ENCODE measurements at regions not wholly inside any gene's neighbourhood (a gene's known extent, or its start where the extent isn't known, plus 50 kb on each side); places are given as distances from the start of the nearest gene placed in this dataset.

DNA sequence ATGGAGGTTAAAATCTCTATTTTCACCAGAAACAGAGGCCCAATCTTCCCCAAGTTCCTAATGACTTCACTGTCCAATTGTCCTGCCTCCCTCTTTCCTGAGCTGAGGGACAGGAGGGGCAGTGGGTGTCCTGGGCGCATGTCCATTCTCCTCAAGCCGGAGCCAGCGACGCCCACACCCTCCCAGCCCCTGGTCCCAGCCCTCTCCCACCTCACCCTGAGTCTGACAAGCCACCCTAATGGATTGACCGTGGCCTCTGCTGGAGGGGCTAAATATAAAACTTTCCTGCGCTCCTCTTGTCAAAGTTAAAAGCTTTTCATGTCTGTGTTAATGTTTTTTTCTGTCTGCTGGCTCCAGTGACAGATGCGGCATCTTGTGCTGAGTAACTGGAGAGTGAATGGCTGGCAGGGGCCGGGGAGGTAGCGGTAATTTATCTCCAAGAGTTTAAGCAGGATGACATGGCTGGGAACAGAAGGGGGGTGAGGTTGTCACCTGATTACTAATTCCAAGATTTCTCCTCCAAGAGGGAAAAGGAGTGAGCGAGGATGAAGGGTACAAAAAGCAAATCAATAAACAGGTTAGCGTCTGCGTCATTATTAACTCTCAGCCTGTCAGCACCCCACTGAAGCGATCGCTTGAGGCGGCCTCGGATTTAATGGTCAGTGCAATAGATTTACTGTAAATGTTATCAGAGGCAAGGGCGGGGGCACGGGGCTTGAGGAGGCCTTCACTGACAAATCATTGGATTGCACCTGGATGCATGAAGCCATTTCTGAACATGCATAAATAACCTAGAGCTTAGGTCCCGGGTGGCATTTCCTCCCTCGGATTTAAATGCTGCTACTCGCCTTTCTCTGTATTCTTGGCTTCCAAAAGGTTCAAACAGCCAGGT is 118.1 kb upstream of the MAFB start:
- no peak for DNase-seq (ENCODE audit: low spot score)

DNA sequence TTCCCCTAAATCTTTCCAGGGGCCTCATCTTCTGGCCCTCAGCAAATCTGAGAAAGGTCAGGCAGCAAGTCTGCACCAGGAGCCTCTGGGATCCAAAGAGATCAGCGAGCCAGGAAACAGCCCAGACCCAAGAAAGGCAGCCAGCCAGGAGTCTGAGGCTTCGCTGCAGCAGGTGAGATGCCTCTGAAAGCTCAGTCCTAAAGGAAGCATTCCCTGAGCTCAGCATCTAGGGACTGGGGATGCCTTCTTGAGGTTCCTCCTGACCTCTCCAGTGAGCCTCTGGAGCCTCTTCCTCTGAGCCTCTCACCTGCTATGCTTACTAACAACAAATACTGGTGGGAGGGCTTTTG is 118.8 kb upstream of the MAFB start:
- no peak for DNase-seq (ENCODE audit: low spot score)

DNA sequence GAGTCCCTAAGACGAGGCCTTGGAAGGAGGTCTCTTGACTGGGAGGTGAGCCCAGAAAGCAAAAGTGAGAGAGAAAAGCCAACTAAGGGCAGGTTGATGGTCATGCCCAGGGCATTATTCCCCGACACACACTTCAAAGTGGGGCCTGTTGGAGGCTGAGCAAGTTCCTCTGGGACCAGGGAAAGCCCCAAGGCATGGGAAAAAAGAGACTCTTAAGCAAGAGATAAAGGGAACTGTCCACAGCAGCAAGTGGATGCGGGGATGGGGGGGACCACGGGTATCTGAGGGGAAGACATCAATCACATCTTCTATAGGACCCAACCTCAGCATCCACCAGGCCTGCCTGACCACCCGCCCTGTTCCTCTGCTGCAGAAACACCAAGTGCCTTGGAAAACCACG is 119.9 kb upstream of the MAFB start:
- no peak for DNase-seq (ENCODE audit: low spot score)

DNA sequence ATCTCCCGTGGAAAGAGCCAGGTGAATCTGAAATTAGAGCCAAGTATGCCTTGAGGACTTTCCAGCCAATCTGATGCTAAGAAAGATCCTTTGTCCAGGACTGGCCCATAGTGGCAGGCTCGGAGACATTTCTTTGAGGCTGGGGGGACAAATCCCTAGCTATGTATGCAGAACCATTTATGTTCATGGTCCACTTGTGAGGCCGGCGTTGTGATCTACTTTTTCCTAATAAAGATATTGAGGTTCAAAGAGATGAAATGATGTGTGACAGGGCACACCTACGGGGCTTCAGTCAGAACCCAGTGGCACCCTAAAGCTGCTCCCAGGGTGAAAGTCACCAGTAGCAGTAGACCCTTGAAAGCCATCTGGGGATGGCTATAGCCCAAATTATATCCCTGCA is 120.3 kb upstream of the MAFB start:
- DNase-seq (ENCODE audit: low spot score) = no peak

DNA sequence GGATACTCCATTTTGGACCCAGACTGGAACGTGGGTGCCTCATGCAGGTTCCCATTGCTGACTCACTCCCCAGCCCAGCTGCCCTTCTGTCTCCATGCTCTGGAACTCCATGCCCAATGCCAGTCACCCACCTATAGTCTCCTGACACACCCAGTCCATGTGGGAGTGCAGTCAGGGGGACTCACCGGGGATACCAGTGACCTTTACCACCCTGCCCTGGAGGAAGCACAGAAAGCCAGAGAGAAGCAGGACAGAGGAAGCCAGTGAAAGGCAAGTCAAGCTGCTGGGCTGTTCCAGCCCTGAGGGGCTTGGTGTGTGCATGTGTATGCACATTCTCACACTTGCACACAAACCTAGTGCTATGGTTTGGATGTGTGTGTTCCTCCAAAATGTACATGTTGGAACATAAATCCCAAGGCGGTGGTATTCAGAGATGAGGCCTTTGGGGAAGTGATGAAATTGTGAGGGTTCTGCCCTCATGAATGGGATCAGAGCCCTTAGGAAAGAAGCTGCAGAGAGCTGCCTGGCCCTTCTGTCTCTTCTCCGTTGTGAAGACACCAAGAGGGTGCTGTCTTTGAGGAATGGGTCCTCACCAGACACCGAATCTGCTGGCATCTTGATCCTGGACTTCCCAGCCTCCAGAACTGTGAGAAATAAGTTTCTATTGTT is 121.4 kb upstream of the MAFB start:
- no peak for DNase-seq (ENCODE audit: low spot score)

DNA sequence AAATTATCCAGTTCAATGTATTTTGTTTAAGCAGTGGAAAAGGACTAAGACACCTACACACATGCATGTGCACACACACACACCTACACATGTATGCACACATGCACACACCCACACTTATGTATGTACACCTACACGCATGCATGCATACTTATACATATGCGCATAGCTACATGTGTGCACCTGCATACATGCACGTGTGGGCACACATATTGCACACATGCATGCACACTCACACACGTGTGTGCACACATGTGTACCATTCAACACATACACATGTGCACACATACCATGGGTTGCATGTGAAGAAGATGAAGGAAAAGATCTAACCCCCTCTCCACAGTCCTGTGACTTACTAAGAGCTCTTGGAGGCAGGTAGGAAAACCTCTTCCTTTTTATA is 122.0 kb upstream of the MAFB start:
- DNase-seq (ENCODE audit: low spot score) = no peak

DNA sequence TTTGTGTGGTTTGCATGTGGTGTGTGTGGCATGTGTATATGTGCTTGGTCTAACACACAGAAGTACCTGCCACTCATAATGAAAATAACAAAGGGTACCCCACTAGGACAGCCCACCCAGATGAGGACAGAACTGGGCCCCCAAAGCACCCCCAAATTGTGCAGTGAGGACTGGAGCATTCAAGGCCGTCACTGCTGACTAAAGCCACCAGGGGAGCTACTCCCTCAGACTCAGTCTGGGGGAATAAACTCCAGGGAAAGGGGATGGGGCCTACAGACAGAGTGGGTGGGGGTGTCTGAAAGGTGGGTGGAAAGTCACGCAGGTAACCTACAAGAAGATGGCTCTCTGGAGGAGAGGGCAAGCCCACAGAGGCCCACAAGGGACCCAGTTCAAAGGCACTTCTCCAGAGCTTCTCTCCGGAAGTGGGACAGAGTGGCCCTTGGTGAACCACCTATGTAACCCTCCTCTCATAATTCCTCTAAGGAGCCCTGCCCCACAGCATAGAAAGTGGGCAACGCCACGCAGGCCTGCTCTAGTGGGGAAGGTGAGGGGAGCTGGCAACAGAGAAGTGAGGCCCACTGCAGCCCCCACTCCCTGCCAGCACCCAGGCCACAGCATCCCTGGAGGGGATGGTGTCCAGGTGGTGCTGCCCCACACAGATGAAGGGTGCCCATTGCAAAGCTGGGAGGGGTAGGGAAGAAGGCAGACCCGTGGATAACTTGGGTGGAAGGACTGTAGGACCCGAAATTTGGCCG is 122.8 kb upstream of the MAFB start:
- DNase-seq (ENCODE audit: low spot score) = no peak

DNA sequence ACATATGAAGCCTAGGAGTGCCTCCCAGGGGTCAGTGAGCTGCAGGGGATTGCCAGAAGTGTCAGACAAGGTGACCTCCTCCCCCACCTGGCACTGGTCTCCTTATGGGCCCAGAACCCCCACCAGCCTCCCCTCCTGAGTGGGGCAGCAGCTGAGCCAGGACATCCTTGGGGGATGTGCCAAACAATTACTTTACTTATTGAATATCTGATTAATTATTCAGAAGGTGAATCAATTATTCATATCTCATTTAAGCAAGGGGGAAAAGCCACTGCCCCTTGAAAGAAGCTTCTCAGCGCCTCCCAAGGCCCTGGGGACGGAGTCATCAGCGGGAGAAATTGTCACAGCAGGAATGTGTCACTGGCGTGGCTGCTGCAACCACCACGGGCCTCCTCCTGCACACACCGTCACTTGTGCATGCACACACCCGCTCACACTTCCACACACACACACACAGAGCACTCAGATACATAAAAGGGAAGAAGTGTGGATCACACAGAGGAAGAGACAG is 123.4 kb upstream of the MAFB start:
- DNase-seq (ENCODE audit: low spot score) = no peak

DNA sequence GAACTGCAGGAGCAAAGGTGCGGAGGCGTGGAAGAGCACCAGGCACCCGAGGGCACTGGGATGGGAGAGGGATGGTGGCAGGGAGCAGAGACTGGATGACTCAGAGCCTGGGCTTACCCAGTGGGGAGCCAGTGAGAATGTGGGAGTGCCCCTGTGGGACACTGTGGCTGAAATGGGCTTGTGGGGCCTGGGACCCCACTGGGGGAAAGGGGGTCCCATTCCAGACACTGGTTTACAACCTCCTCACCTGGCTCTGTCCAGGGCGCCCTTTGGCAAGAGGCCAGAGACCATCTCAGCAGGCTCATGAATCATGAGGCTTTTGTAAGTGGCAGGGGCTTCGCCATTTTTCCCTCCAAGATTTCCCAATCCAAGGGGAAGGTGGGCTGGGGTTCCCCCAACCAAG is 124.0 kb upstream of the MAFB start:
- DNase-seq (ENCODE audit: low spot score) = no peak

DNA sequence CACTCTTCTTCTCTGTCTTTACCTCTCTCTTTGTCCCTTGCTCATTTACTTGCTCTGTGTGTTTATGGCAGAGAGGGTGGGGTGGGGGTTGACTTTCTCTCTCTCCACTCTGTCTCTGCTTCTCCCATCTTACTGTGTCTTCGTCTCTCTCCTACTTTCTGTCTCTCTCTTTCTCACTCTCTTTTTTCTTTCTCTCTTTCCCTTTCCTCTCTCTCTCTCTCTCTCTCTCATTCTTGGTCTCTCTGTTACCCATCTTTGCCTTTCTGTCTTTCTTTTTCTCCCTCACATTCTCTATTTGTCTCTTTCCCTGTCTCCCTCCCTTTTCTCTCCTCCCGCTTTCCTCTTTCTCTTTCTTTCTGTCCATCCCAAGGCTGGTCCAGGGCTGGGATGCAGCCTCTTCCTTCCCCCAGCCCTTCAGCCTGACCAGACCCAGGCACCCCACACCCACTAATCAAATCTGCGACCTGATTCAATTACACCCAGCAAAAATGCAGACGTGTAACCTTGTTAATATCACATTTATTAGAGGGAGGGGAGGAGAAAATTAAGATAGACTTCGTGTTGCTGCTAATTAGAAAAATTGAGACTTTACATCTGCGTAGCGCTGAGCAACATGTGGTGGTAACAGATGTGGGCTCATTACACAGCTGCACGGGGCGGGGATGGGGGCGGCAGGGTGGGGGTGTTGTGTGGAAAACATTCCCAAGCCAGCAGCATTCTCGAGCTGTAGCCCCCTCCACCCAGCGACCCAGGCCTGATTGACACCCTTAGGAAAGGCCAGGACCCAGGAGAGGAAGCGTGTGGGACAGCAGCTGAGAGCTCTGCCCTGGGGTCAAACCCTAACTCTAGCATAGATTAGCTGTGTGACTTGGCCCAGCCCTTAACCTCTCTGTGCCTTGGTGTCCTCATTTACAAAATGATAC is 124.9 kb upstream of the MAFB start:
- no peak for DNase-seq (ENCODE audit: low spot score)

DNA sequence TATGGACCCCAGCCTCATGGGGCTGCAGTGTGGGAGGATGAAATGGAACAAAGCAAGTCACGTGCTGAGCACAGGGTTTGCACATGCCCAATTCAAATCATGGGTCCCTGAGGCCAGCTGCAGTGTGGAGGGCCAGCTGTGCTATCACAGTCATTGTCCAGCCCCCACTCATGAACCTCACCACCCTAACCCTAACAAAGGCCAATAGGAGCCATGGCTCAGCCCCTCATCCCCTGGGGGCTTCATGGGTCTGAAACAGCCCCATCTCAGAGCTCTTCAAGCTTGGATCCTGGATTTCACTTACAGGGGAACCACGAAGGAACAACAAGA is 125.6 kb upstream of the MAFB start:
- no peak for DNase-seq (ENCODE audit: low spot score)

DNA sequence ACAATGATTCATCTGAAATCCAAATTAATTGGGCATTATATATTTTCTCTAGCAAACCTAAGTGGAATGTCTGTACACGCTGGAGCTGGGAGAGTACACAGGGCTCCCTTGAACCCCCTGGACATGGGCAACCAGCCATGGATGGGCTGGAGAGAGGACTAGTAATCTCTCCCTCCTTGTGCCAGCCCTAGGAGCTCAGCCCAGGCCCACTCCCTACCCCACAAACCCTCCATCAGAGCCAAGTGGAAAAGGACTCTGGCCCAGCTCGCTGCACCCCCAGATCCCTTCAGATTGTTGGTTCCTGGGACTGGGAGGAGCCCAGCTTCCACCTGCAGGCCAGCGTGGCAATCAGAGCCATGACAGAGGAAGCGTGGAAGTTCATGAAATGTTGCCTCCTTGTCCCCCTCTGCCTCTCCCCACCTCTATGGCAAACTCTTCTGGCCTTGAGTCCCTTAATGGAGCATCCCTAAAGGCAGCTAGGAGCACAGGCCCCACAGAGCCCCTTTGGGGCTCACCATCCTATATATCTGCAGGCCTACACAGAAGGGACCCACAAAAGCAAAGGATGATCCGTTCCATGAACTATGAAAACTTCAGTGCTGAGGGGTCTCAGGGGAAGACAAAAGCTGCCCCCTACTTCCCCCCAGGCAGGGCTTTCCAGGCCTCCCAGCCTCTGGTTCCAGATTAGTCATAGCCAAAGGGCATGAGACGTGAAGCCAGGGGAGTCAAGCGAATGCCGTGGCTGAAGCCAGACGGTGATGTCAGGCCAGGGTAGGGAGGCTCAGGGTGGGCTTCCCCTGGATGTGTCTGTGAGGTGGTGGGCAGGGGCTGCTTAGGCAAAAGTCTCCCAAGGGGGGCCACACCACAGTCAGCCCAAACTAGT is 126.4 kb upstream of the MAFB start:
- DNase-seq (ENCODE audit: low spot score) = no peak

DNA sequence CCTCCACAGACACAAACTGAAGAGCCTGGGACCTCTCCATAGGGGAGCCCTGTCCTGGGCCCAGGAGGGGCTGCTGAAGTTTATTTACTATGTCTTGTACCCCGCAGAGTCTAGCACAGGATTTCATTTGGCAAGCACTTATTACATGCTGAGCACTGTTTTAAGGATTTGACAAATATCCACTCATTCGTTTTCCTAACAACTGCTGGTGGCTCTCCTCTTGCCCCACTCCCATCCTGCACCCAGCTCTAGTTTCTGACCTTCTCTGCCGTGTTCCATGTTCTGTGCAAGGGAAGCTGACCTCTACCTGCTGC is 127.0 kb upstream of the MAFB start:
- no peak for DNase-seq (ENCODE audit: low spot score)

DNA sequence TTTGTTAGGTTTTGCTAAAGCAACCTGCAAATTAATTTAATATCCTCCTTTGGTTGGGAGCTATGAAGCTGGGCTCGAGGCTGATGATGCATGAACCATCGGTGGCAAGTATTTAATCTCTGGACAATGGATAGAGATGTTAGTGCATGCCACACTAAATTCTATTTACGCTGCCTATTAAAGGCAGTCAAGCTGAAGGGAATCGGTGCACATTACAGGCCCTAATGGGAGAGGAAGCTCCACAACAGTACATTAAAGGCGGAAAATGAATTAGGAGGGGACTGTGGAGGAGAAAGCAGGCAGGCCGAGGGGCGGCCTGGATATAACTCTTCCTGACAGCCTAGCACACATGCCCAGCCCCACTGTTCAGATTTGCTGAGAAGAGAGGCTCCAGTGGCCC is 132.4 kb upstream of the MAFB start:
- no peak for DNase-seq (ENCODE audit: low spot score)

DNA sequence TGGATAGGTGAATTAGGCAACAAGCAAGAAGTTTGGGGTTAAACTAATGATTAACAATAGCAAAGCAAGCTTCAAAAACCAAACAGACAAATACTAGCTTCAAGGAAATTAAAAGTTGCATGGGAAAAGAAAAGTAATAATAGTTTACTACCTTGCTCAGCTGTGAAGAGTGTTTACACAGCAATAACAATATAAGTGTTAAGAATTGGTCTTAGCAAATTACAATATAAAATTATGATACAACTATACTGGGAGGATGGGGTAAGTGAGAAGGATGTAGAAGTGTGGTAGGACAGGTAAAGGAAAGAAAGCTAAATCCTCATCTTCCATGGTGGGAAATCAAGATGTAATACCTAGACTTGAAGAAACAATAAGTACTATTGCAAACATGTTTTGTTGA is 137.7 kb upstream of the MAFB start:
- no peak for DNase-seq (ENCODE audit: low spot score)

DNA sequence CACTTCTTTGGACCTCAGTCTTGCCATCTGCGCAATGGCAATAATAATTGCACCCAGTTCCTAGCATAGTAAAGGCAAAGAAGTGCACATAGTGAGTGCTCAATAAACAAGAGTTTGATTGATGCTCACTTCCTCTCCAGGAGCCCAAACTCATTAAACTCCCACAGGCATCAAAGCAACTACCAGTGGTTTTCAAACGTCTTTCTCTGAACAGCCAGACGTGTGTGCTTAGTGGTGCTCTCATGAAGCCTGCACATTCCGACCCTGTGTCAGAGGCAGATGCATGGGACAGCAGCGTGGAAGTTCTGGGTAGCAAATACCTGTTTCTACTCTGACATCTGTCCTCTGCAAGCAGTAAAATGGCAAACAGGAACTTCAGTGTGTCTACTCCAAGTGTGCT is 146.3 kb upstream of the MAFB start:
- no peak for DNase-seq (ENCODE audit: low spot score)

DNA sequence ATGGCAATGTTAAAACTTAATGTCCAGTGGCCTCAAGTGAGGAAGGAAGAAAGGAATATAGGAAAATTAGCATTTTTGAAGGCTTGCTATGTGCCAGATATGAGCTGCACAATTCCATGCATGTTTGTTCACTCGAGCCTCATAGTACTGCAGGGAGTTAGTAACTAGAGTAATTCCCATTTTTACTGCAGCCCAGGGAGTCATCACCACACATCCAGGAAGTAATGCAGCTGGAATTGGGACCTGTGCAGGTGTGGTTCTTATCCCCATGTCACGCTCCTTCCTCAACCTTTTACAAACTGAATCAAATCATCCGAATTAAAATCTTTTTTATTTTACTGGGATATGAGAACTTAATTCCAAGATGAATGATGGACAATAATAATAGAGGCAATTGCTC is 149.5 kb upstream of the MAFB start:
- DNase-seq (ENCODE audit: low spot score) = no peak

DNA sequence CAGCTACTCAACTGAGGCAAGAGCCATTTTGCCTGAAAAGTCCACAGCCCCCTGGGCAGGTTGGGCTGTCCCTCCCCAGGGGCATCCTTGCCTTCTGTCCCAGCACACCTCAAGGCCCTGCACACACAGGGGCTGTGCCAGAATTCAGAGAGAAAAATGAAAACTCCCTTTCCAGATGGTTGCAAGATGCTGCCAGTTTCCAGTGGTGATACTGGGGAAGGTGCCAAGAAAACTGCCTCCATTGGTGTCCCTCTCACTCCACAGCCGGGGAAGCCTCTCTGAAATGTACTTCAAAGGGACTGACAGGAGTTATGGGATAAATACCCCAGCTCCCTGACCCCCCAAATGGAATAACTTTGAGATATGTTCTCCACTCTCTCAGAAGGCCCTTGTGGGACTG is 154.2 kb upstream of the MAFB start:
- no peak for DNase-seq (ENCODE audit: low spot score)

DNA sequence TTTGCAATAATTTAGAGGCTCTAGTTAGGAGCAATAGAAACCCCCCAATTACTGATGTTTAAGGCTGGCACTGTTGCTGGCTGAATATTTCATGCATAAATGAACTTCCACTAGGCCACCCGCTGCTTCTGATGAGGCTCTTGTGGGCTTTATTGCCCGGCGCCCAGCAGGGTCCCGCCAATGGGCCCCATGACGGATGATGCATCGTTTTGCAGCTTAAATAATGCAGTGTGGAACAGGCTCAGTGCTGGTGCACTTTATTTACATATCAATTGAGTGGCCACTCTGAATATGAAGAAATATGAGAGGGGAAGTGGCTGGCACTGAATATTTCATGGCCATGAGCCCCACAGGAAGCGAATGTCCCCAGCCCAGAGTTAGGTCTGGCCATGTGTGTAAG is 155.3 kb upstream of the MAFB start:
- DNase-seq (ENCODE audit: low spot score) = no peak

DNA sequence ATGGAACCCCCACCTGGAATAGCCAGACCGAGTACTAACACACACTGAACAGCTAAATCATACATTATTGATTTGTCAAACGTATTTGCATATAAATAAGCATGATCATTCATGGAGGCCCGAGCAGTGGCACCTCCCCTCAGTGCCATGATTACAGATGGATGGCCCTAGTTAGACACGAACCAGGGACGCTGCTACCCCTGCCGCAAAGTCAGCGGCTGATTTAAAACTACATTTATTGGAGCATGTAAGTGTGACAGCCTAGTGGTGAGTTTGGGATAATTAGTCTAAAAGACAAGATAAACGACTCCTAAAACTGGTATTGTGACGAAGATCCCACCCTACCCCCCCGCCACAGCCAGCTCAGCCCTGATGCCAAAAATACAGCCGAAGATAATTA is 159.1 kb upstream of the MAFB start:
- DNase-seq (ENCODE audit: low spot score) = no peak

DNA sequence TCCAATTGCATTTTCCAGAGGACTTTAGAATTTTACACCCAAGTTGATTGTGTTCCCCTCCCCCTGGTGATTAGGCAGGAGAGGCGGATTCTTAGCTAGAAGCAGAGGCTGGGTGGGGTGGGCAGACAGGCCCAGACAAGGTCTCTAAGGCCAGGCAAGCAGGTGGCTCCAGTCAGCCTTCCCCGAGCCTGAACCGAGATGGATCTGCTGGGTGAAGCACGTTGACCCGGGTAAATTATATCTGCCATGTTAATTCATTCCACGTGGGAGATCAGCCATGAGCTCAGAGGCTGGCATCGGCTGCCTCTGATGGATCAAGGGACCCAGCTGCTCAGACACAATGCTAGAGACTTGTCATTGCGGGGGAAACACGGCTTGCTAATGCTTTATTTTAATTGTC is 159.5 kb upstream of the MAFB start:
- DNase-seq (ENCODE audit: low spot score) = no peak
